Adrenal gland (tissue), 9 donors: ENCODE measurements at regions not wholly inside any gene's neighbourhood (a gene's known extent, or its start where the extent isn't known, plus 50 kb on each side); places are given as distances from the start of the nearest gene placed in this dataset.
A peak's percentile ranks its signal among the peaks of the same experiment; 100 is the strongest.

Experiments used
- DNase-seq, 7 donors: peaks; one replicate each; pipeline ENCODE4 v3.0.0-alpha.2; 2019 to 2020
- H3K27ac ChIP-seq, 5 donors: fragments of 200-600 bp; sonication (generic) in 4 of 5; 1 replicate in 3 of 5; 2 replicates in 2 of 5; pipeline versions ENCODE4 v1.5.1 to v1.8.0; 2016 to 2020; ENCODE audit warnings: mild to moderate bottlenecking in 1 of 5
- H3K27me3 ChIP-seq: fragments of 200-600 bp; 2 replicates; pipeline ENCODE4 v1.8.0; 2021
- H3K36me3 ChIP-seq, 2 donors: fragments of 200-600 bp; replicated peaks in 1 of 2; 1 replicate in 1 of 2; 2 replicates in 1 of 2; pipeline versions ENCODE4 v1.5.1 to v1.8.0; 2018 to 2022
- H3K4me1 ChIP-seq, 2 donors: fragments of 200-600 bp; replicated peaks in 1 of 2; 1 replicate in 1 of 2; 2 replicates in 1 of 2; pipeline versions ENCODE4 v1.5.1 to v1.8.0; 2018 to 2021
- H3K4me3 ChIP-seq, 4 donors: fragments of 200-600 bp; sonication (generic) in 3 of 4; one replicate each; pipeline ENCODE4 v1.5.1; 2016 to 2018
- H3K9me3 ChIP-seq, 3 donors: fragments of 200-600 bp; sonication (generic) in 1 of 3; replicated peaks in 1 of 3; 1 replicate in 2 of 3; 2 replicates in 1 of 3; pipeline versions ENCODE4 v1.5.1 to v1.8.0; 2016 to 2021
- CTCF ChIP-seq, 6 experiments: fragments of 450-650 bp in 4 of 6; fragments of 200-600 bp in 2 of 6; sonication (generic) in 1 of 6; IDR thresholded peaks; 1 replicate in 5 of 6; 2 replicates in 1 of 6; pipeline versions ENCODE4 v1.5.1 to v1.8.0; 2016 to 2021; ENCODE audit warnings: antibody characterized with exemption in 6 of 6, mild to moderate bottlenecking in 2 of 6, moderate library complexity in 1 of 6
- POLR2A ChIP-seq, 2 donors: fragments of 450-650 bp; IDR thresholded peaks; one replicate each; pipeline ENCODE4 v1.6.1; 2017; ENCODE audit warnings: antibody characterized with exemption in 2 of 2, mild to moderate bottlenecking in 2 of 2, moderate library complexity in 1 of 2
- WGBS, 4 donors: extraction: QIAGEN DNeasy Blood & Tissue Kit in 2 of 4; methylation state at CpG; one replicate each; pipeline versions ENCODE4 v1.1.5 to v1.1.7; 2013 to 2017; 5-methylcytosine and 5-hydroxymethylcytosine counted together
- intact Hi-C, 2 donors: fragments of 100-400 bp; cut with DNase I; formaldehyde crosslinking; loops; one replicate each; pipeline versions ENCODE4 v1.14.1 to v1.15.0; 2022 to 2023
- donor health status: healthy with polysubstance abuse.
- donor health status: Bipolar disorder and iron deficiency.
- donor health status: DM: yes; HTN: yes; CAD: no.
- donor health status: DM: no; HTN: no; CAD: no.
- donor health status: DM: no; HTN: no; CAD: no.

GRCh38 chr3:135736740-135737139 is 228.8 kb upstream of the PPP2R3A start:
- TF ChIP-seq POLR2A (IDR thresholded peaks at IDR 0.05) (no peak), CTCF (IDR thresholded peaks at IDR 0.05) (no peak)
- Histone ChIP-seq H3K4me3 (no peak overlapping the region), H3K27me3 (no peaks in the 10 kb centered on the region), H3K4me1 (no peaks in the 10 kb centered on the region), H3K9me3 (peaks cover 0 to 15% (median 8%) of the 10 kb centered on the region in 3 donors), H3K27ac (no peak overlapping the region), H3K36me3 (no peaks in the 10 kb centered on the region)
- intact Hi-C loops: no loop called here
- 50 to 63% (median 58%) methylated on average over 4 to 6 of the region's 6 CpGs for WGBS, 4 donors
- DNase-seq: no peak

GRCh38 chr3:135739779-135740178 is 225.7 kb upstream of the PPP2R3A start:
- H3K4me1 ChIP-seq: no peaks in the 10 kb centered on the region
- H3K36me3 ChIP-seq: no peaks in the 10 kb centered on the region
- H3K27ac ChIP-seq: no peak overlapping the region
- intact Hi-C loops: no loop called here
- no peaks in the 10 kb centered on the region for H3K27me3 ChIP-seq
- peak in 1 of 7 donors; percentile 23 for DNase-seq
- peaks cover 0 to 15% (median 4%) of the 10 kb centered on the region in 3 donors for H3K9me3 ChIP-seq
- 43 to 54% (median 48%) methylated on average over 2 of the region's 2 CpGs for WGBS, 4 donors
- H3K4me3 ChIP-seq: no peak overlapping the region
- TF ChIP-seq CTCF (IDR thresholded peaks at IDR 0.05) (no peak), POLR2A (IDR thresholded peaks at IDR 0.05) (no peak)

- Histone ChIP-seq H3K27ac (no peak overlapping the region), H3K9me3 (peaks cover 0 to 15% (median 0%) of the 10 kb centered on the region in 3 donors), H3K4me3 (no peak overlapping the region), H3K27me3 (no peaks in the 10 kb centered on the region), H3K4me1 (no peaks in the 10 kb centered on the region), H3K36me3 (no peaks in the 10 kb centered on the region)
- DNase-seq: no peak
- TF ChIP-seq CTCF (IDR thresholded peaks at IDR 0.05) (no peak), POLR2A (IDR thresholded peaks at IDR 0.05) (no peak)
- WGBS, 4 donors: 40 to 50% (median 44%) methylated on average over 9 of the region's 9 CpGs
- intact Hi-C loops: no loop called here
Observed at GRCh38 chr3:135740211-135740610, 225.3 kb upstream of the PPP2R3A start.

- Histone ChIP-seq H3K4me3 (no peak overlapping the region), H3K27ac (no peak overlapping the region), H3K36me3 (no peaks in the 10 kb centered on the region), H3K4me1 (no peaks in the 10 kb centered on the region), H3K27me3 (no peaks in the 10 kb centered on the region), H3K9me3 (peaks cover 0 to 12% (median 0%) of the 10 kb centered on the region in 3 donors)
- TF ChIP-seq CTCF (IDR thresholded peaks at IDR 0.05) (no peak), POLR2A (IDR thresholded peaks at IDR 0.05) (no peak)
- no peak for DNase-seq
- intact Hi-C loops: no loop called here
Observed at GRCh38 chr3:135740751-135741150, 224.8 kb upstream of the PPP2R3A start.
